DMS114 treated with DMSO at 0.1 percent for 48 hours (cell line): ENCODE measurements at regions not wholly inside any gene's neighbourhood (a gene's known extent, or its start where the extent isn't known, plus 50 kb on each side); places are given as distances from the start of the nearest gene placed in this dataset.

Experiments
- DNase-seq: peaks from one replicate; lab custom pipeline; 2025; ENCODE audit not compliant: unreplicated experiment; lab: John Stamatoyannopoulos, UW

- DNase-seq: no peak
Measured at GRCh38 chr1:50358962-50359361, 64.3 kb downstream of the DMRTA2 start.

GRCh38 chr1:50357186-50357585, 66.1 kb downstream of the DMRTA2 start:
- DNase-seq: no peak

- DNase-seq: no peak
Measured at GRCh38 chr1:50354813-50355212, 68.4 kb downstream of the DMRTA2 start.

- DNase-seq: no peak
Measured at GRCh38 chr1:50352428-50352827, 70.8 kb downstream of the DMRTA2 start.

GRCh38 chr1:50350868-50351267, 72.4 kb downstream of the DMRTA2 start:
- no peak for DNase-seq

- no peak for DNase-seq
Measured at GRCh38 chr1:50350421-50350820, 72.8 kb downstream of the DMRTA2 start.

- DNase-seq: no peak
Measured at GRCh38 chr1:50349242-50349565, 74.0 kb downstream of the DMRTA2 start.

GRCh38 chr1:50348449-50349241, 74.6 kb downstream of the DMRTA2 start:
- DNase-seq: peak; percentile 68

- DNase-seq: no peak
Measured at GRCh38 chr1:50347933-50348332, 75.3 kb downstream of the DMRTA2 start.

GRCh38 chr1:50346621-50347020, 76.6 kb downstream of the DMRTA2 start:
- DNase-seq: no peak

- no peak for DNase-seq
Measured at GRCh38 chr1:50343323-50343722, 79.9 kb downstream of the DMRTA2 start.

GRCh38 chr1:50342525-50342924, 80.7 kb downstream of the DMRTA2 start:
- no peak for DNase-seq

- no peak for DNase-seq
Measured at GRCh38 chr1:50335036-50335435, 88.2 kb downstream of the DMRTA2 start.

- peak; percentile 37 for DNase-seq
Measured at GRCh38 chr1:50333595-50333974, 89.7 kb downstream of the DMRTA2 start.

- DNase-seq: peak; percentile 59
Measured at GRCh38 chr1:50332941-50333594, 90.2 kb downstream of the DMRTA2 start.

- no peak for DNase-seq
Measured at GRCh38 chr1:50329332-50329932, 93.8 kb downstream of the DMRTA2 start.

GRCh38 chr1:50328552-50328951, 94.7 kb downstream of the DMRTA2 start:
- DNase-seq: no peak

GRCh38 chr1:50326026-50326425, 97.2 kb downstream of the DMRTA2 start:
- DNase-seq: no peak

GRCh38 chr1:50322579-50322978, 100.7 kb downstream of the DMRTA2 start:
- DNase-seq: no peak

GRCh38 chr1:50318428-50318827, 104.8 kb downstream of the DMRTA2 start:
- no peak for DNase-seq

- DNase-seq: no peak
Measured at GRCh38 chr1:50308878-50309277, 114.4 kb downstream of the DMRTA2 start.

GRCh38 chr1:50305808-50306207, 117.4 kb downstream of the DMRTA2 start:
- no peak for DNase-seq
